Heart left ventricle (tissue), 16 donors: ENCODE measurements at regions not wholly inside any gene's neighbourhood (a gene's known extent, or its start where the extent isn't known, plus 50 kb on each side); places are given as distances from the start of the nearest gene placed in this dataset.

Source experiments
- ATAC-seq, 4 donors: fragments of 200-7000 bp; cut with Tn5 transposase; one replicate each; pipeline ENCODE4 v1.9.1; 2020 to 2022; ENCODE audit warnings: moderate library complexity in 4 of 4, mild to moderate bottlenecking in 3 of 4, moderate number of reproducible peaks in 1 of 4
- DNase-seq, 5 donors: peaks; one replicate each; pipeline ENCODE4 v3.0.0-alpha.2; 2020
- H3K27ac ChIP-seq, 12 donors: fragments of 200-600 bp; sonication (generic) in 4 of 12; one replicate each; pipeline versions ENCODE4 v1.5.0 to v1.8.0; 2016 to 2022; ENCODE audit warnings: mild to moderate bottlenecking in 2 of 12
- H3K27me3 ChIP-seq, 9 donors: fragments of 200-600 bp; sonication (generic) in 2 of 9; one replicate each; pipeline versions ENCODE4 v1.5.1 to v1.8.0; 2016 to 2022; ENCODE audit warnings: mild to moderate bottlenecking in 3 of 9
- H3K36me3 ChIP-seq, 9 donors: fragments of 200-600 bp; sonication (generic) in 2 of 9; one replicate each; pipeline versions ENCODE4 v1.5.0 to v1.8.0; 2018 to 2022; ENCODE audit warnings: mild to moderate bottlenecking in 2 of 9
- H3K4me1 ChIP-seq, 12 donors: fragments of 200-600 bp; sonication (generic) in 4 of 12; one replicate each; pipeline versions ENCODE4 v1.5.0 to v1.8.0; 2016 to 2022; ENCODE audit warnings: mild to moderate bottlenecking in 3 of 12
- H3K4me3 ChIP-seq, 12 donors: fragments of 200-600 bp; sonication (generic) in 4 of 12; one replicate each; pipeline versions ENCODE4 v1.5.0 to v1.8.0; 2017 to 2022; ENCODE audit warnings: mild to moderate bottlenecking in 9 of 12, moderate library complexity in 4 of 12
- H3K9me3 ChIP-seq, 12 donors: fragments of 200-600 bp; sonication (generic) in 4 of 12; one replicate each; pipeline versions ENCODE4 v1.5.0 to v1.8.0; 2016 to 2022; ENCODE audit warnings: mild to moderate bottlenecking in 1 of 12
- CTCF ChIP-seq, 12 donors: fragments of 200-600 bp; sonication (generic) in 4 of 12; IDR thresholded peaks; one replicate each; pipeline versions ENCODE4 v1.5.0 to v1.8.0; 2018 to 2022; ENCODE audit warnings: antibody characterized with exemption in 12 of 12, mild to moderate bottlenecking in 5 of 12
- POLR2A ChIP-seq, 2 donors: fragments of 450-650 bp; IDR thresholded peaks; one replicate each; pipeline ENCODE4 v1.6.1; 2017; ENCODE audit warnings: antibody characterized with exemption in 2 of 2, mild to moderate bottlenecking in 2 of 2, moderate library complexity in 2 of 2
- WGBS, 4 donors: extraction: QIAGEN DNeasy Blood & Tissue Kit in 2 of 4; methylation state at CpG; one replicate each; pipeline versions ENCODE4 v1.1.5 to v1.1.7; 2013 to 2018; 5-methylcytosine and 5-hydroxymethylcytosine counted together
- intact Hi-C, 10 donors: fragments of 100-400 bp; cut with DNase I; formaldehyde crosslinking; loops; one replicate each; pipeline versions ENCODE4 v1.11.1 to v1.14.2; 2022
- donor health status: ischemic (EF 13 %, LVEDD 7.1; RV severe dilation, severe dysfunction).
- donor health status: healthy with polysubstance abuse.
- donor health status: DM: no; HTN: yes; CAD: no.
- donor health status: DM: no; HTN: no; CAD: no.
- donor health status: ischemic (EF 25% LVEDD 6.9; RV normal size, moderate dysfunction).
- donor health status: ischemic (EF 25% LVEDD 5.7; RV mildly dilated, moderate dysfunction).
- donor health status: healthy.
- donor health status: DM: yes; HTN: yes; CAD: no.
- donor health status: ischemic (EF 35%, LVEDD 5.7; RV mildly dilated, moderate dysfunction).
- donor health status: nonischemic (EF 11% LVEDD 7.7; RV severe dilation, severe dysfunction).
- donor health status: DM: yes; HTN: yes; CAD: no.
- donor health status: PGD.
- donor health status: ischemic (EF 29% LVEDD 5.4; RV normal size, mild dysfunction).
- donor health status: nonischemic (EF 23%, LVEDD 6.1; RV moderate dilation, normal function).

- WGBS, 4 donors: 77 to 81% (median 79%) methylated on average over 6 of the region's 6 CpGs
- peaks cover 0 to 11% (median 0%) of the 10 kb centered on the region in 9 donors for H3K27me3 ChIP-seq
Observed at GRCh38 chr10:42973411-42973810, 103.5 kb upstream of the RET start.

GRCh38 chr10:42973870-42974692 is 102.8 kb upstream of the RET start:
- TF ChIP-seq CTCF (IDR thresholded peaks at IDR 0.05) (no peak), POLR2A (IDR thresholded peaks at IDR 0.05) (no peak)
- no peaks in the 10 kb centered on the region for H3K9me3 ChIP-seq
- peak in 4 of 5 donors; percentile 3 to 42 (median 14) for DNase-seq

More at GRCh38 chr10:42973411-42973810, 103.5 kb upstream of the RET start:
- Histone ChIP-seq H3K36me3 (no peaks in the 10 kb centered on the region), H3K9me3 (no peaks in the 10 kb centered on the region), H3K27ac (no peak overlapping the region), H3K4me3 (no peak overlapping the region), H3K4me1 (no peaks in the 10 kb centered on the region)
- DNase-seq: peak in 1 of 5 donors; percentile 14
- TF ChIP-seq POLR2A (IDR thresholded peaks at IDR 0.05) (no peak), CTCF (IDR thresholded peaks at IDR 0.05) (no peak)
- ATAC-seq: no peak
- intact Hi-C loops: no loop called here

GRCh38 chr10:42974693-42975002 is 102.2 kb upstream of the RET start:
- DNase-seq (peak in 4 of 5 donors; percentile 3 to 33 (median 8)), ATAC-seq (no peak)
- Histone ChIP-seq H3K36me3 (no peaks in the 10 kb centered on the region), H3K27ac (no peak overlapping the region), H3K4me1 (no peaks in the 10 kb centered on the region), H3K9me3 (no peaks in the 10 kb centered on the region), H3K27me3 (peaks cover 0 to 11% (median 0%) of the 10 kb centered on the region in 9 donors), H3K4me3 (no peak overlapping the region)
- intact Hi-C loops: no loop called here
- no peak for TF ChIP-seq CTCF (IDR thresholded peaks at IDR 0.05)
- no peak for TF ChIP-seq POLR2A (IDR thresholded peaks at IDR 0.05)
- 56 to 81% (median 74%) methylated on average over 3 of the region's 3 CpGs for WGBS, 4 donors

More at GRCh38 chr10:42973870-42974692, 102.8 kb upstream of the RET start:
- Histone ChIP-seq H3K36me3 (no peaks in the 10 kb centered on the region), H3K4me3 (no peak overlapping the region), H3K27me3 (peaks cover 0 to 11% (median 0%) of the 10 kb centered on the region in 9 donors), H3K27ac (no peak overlapping the region), H3K4me1 (no peaks in the 10 kb centered on the region)
- ATAC-seq: no peak
- 70 to 86% (median 81%) methylated on average over 7 to 9 of the region's 9 CpGs for WGBS, 4 donors
- intact Hi-C loops: no loop called here

GRCh38 chr10:42975005-42975493 is 101.8 kb upstream of the RET start:
- no peaks in the 10 kb centered on the region for H3K4me1 ChIP-seq
- peak in 2 of 5 donors; percentile 10 for DNase-seq
- 71 to 81% (median 74%) methylated on average over 3 to 4 of the region's 4 CpGs for WGBS, 4 donors
- intact Hi-C loops: no loop called here
- no peak for ATAC-seq
- no peak overlapping the region for H3K27ac ChIP-seq
- no peaks in the 10 kb centered on the region for H3K9me3 ChIP-seq
- H3K27me3 ChIP-seq: peaks cover 0 to 11% (median 0%) of the 10 kb centered on the region in 9 donors
- TF ChIP-seq POLR2A (IDR thresholded peaks at IDR 0.05): no peak
- no peak for TF ChIP-seq CTCF (IDR thresholded peaks at IDR 0.05)
- H3K4me3 ChIP-seq: no peak overlapping the region
- H3K36me3 ChIP-seq: no peaks in the 10 kb centered on the region
